Activated CD8-positive, alpha-beta memory T cell treated with anti-CD3 and anti-CD28 coated beads for 36 hours (primary cell): ENCODE measurements at regions not wholly inside any gene's neighbourhood (a gene's known extent, or its start where the extent isn't known, plus 50 kb on each side); places are given as distances from the start of the nearest gene placed in this dataset.

Experiments used
- CTCF ChIA-PET: fragments of 350-600 bp; sonication (Branson Sonifier 250); formaldehyde crosslinking; loops from one replicate; lab custom pipeline; 2021; ENCODE audit warnings: antibody characterized with exemption; lab: Charles Lee
- POLR2A ChIA-PET: fragments of 350-600 bp; sonication (Branson Sonifier 250); formaldehyde crosslinking; loops from one replicate; lab custom pipeline; 2021; ENCODE audit warnings: antibody characterized with exemption; lab: Charles Lee

GRCh38 chr12:127422935-127423566 is 843.9 kb upstream of the TMEM132C start:
- ChIA-PET POLR2A (no interaction called here), CTCF (no interaction called here)

- ChIA-PET CTCF (no interaction called here), POLR2A (no interaction called here)
These were observed 841.5 kb upstream of the TMEM132C start for GRCh38 chr12:127425474-127425873.

- CTCF ChIA-PET = no interaction called here
- POLR2A ChIA-PET = no interaction called here
These were observed 838.5 kb upstream of the TMEM132C start for GRCh38 chr12:127428420-127428819.

- POLR2A ChIA-PET = no interaction called here
- CTCF ChIA-PET = no interaction called here
These were observed 837.3 kb upstream of the TMEM132C start for GRCh38 chr12:127429551-127430285.

GRCh38 chr12:127430401-127430800 is 836.6 kb upstream of the TMEM132C start:
- POLR2A ChIA-PET = no interaction called here
- CTCF ChIA-PET = no interaction called here

GRCh38 chr12:127431177-127431576 is 835.8 kb upstream of the TMEM132C start:
- ChIA-PET POLR2A (no interaction called here), CTCF (no interaction called here)

- POLR2A ChIA-PET = no interaction called here
These were observed 835.4 kb upstream of the TMEM132C start for GRCh38 chr12:127431594-127431993.

GRCh38 chr12:127435439-127435838 is 831.5 kb upstream of the TMEM132C start:
- ChIA-PET CTCF (no interaction called here), POLR2A (no interaction called here)

More at GRCh38 chr12:127431594-127431993, 835.4 kb upstream of the TMEM132C start:
- CTCF ChIA-PET = no interaction called here

GRCh38 chr12:127438512-127439244 is 828.3 kb upstream of the TMEM132C start:
- CTCF ChIA-PET = no interaction called here

GRCh38 chr12:127445581-127446139 is 821.3 kb upstream of the TMEM132C start:
- POLR2A ChIA-PET = no interaction called here
- CTCF ChIA-PET = no interaction called here

More at GRCh38 chr12:127438512-127439244, 828.3 kb upstream of the TMEM132C start:
- POLR2A ChIA-PET = no interaction called here

GRCh38 chr12:127448906-127449305 is 818.1 kb upstream of the TMEM132C start:
- POLR2A ChIA-PET = no interaction called here

GRCh38 chr12:127450826-127451225 is 816.1 kb upstream of the TMEM132C start:
- ChIA-PET POLR2A (no interaction called here), CTCF (no interaction called here)

More at GRCh38 chr12:127448906-127449305, 818.1 kb upstream of the TMEM132C start:
- CTCF ChIA-PET = no interaction called here

- POLR2A ChIA-PET = no interaction called here
- CTCF ChIA-PET = no interaction called here
These were observed 811.4 kb upstream of the TMEM132C start for GRCh38 chr12:127455347-127456265.

- CTCF ChIA-PET = no interaction called here
These were observed 809.2 kb upstream of the TMEM132C start for GRCh38 chr12:127457726-127458125.

GRCh38 chr12:127459166-127459565 is 807.8 kb upstream of the TMEM132C start:
- CTCF ChIA-PET = no interaction called here

More at GRCh38 chr12:127457726-127458125, 809.2 kb upstream of the TMEM132C start:
- POLR2A ChIA-PET = no interaction called here

GRCh38 chr12:127459687-127460086 is 807.3 kb upstream of the TMEM132C start:
- CTCF ChIA-PET = no interaction called here
- POLR2A ChIA-PET = no interaction called here

More at GRCh38 chr12:127459166-127459565, 807.8 kb upstream of the TMEM132C start:
- POLR2A ChIA-PET = no interaction called here

- ChIA-PET POLR2A (no interaction called here), CTCF (no interaction called here)
These were observed 803.7 kb upstream of the TMEM132C start for GRCh38 chr12:127463237-127463636.

GRCh38 chr12:127469331-127469730 is 797.6 kb upstream of the TMEM132C start:
- ChIA-PET POLR2A (no interaction called here), CTCF (no interaction called here)

- ChIA-PET POLR2A (no interaction called here), CTCF (no interaction called here)
These were observed 793.2 kb upstream of the TMEM132C start for GRCh38 chr12:127473766-127474165.
